SH-SY5Y (cell line): ENCODE measurements at regions not wholly inside any gene's neighbourhood (a gene's known extent, or its start where the extent isn't known, plus 50 kb on each side); places are given as distances from the start of the nearest gene placed in this dataset.

Source experiments
- GATA2 ChIP-seq: IDR thresholded peaks from 2 replicates; pipeline ENCODE4 v1.6.1; 2011; ENCODE audit warnings: mild to moderate bottlenecking, low read depth, low read length
- GATA3 ChIP-seq: IDR thresholded peaks from 2 replicates; pipeline ENCODE4 v1.6.1; 2011; ENCODE audit warnings: low read depth, mild to moderate bottlenecking, low read length, moderate library complexity

DNA sequence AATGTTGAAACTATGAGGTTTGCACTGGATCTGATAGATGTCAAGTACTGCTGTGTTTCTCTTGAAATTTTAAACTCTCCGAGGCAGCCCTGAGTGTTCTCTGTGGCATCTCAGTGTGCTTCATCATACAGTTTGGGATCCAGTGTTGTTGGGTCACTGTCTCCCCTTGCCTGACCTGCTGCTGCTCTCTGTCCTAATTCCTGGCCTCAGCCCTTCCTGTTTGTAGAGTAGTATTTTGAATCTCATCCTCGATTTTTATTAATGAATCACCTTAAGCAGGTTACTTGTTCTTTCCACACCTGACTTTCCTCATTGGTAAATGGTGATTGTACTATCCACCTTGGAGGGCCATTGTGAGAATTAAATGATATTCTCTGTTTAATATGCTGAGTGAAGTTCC, 70.7 kb upstream of the PAX6 start:
- TF ChIP-seq GATA2: no peak
- TF ChIP-seq GATA3: no peak
